Vagina (tissue), 2 donors: ENCODE measurements at regions not wholly inside any gene's neighbourhood (a gene's known extent, or its start where the extent isn't known, plus 50 kb on each side); places are given as distances from the start of the nearest gene placed in this dataset.

Source experiments
- POLR2AphosphoS5 ChIP-seq, 2 donors: sonication (generic); formaldehyde crosslinking; IDR thresholded peaks; one replicate each; pipeline ENCODE4 v1.9.0; 2017; ENCODE audit warnings: antibody characterized with exemption in 2 of 2, mild to moderate bottlenecking in 2 of 2, low read depth in 1 of 2; ENCODE audit not compliant: insufficient read depth in 1 of 2
- TF ChIP-seq, protein P1 (sequence below), 3 experiments: fragments of 450-650 bp in 2 of 3; fragments of 200-600 bp in 1 of 3; sonication (generic) in 1 of 3; IDR thresholded peaks; one replicate each; pipeline ENCODE4 v1.5.1; 2017 to 2019; ENCODE audit warnings: antibody characterized with exemption in 3 of 3, mild to moderate bottlenecking in 2 of 3, moderate library complexity in 2 of 3

DNA sequence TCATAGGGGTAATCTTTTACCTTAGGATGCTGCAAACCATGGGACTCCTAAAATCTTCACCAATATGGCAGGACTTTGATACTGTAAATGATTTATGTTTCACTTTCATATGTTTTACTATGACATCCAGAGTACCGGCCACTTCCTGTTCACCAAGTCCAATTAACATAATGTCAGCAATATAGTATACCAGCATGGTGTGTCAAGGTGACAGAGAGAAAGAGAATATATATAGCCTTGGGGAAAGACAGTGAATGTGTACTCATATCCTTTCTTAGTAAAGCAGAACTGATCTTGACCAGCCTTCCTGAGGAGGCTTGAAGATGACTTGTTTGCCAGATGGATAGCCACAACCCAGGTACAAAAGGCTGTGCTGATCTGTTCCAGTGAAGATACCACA lies 127.9 kb downstream of the NRN1 start:
- TF ChIP-seq POLR2AphosphoS5 (IDR thresholded peaks at IDR 0.05; ENCODE audit: insufficient read depth in 1 of 2, low read depth in 1 of 2) = no peak
- TF ChIP-seq, protein P1, sequence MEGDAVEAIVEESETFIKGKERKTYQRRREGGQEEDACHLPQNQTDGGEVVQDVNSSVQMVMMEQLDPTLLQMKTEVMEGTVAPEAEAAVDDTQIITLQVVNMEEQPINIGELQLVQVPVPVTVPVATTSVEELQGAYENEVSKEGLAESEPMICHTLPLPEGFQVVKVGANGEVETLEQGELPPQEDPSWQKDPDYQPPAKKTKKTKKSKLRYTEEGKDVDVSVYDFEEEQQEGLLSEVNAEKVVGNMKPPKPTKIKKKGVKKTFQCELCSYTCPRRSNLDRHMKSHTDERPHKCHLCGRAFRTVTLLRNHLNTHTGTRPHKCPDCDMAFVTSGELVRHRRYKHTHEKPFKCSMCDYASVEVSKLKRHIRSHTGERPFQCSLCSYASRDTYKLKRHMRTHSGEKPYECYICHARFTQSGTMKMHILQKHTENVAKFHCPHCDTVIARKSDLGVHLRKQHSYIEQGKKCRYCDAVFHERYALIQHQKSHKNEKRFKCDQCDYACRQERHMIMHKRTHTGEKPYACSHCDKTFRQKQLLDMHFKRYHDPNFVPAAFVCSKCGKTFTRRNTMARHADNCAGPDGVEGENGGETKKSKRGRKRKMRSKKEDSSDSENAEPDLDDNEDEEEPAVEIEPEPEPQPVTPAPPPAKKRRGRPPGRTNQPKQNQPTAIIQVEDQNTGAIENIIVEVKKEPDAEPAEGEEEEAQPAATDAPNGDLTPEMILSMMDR (IDR thresholded peaks at IDR 0.05) = no peak
